Skeletal muscle satellite cell (primary cell): ENCODE measurements at regions not wholly inside any gene's neighbourhood (a gene's known extent, or its start where the extent isn't known, plus 50 kb on each side); places are given as distances from the start of the nearest gene placed in this dataset.
"Not testable (repeated sequence)": the region's sequence is repeated elsewhere in the genome, so short reads cannot be mapped to it uniquely, and the experiment has no call there.

Source experiments
- H3K27me3 ChIP-seq: 2 replicates; pipeline ENCODE4 v1.7.0; 2013; ENCODE audit warnings: low read length; ENCODE audit not compliant: control insufficient read depth, insufficient read depth
- H3K36me3 ChIP-seq: 2 replicates; pipeline ENCODE4 v1.7.0; 2013; ENCODE audit warnings: mild to moderate bottlenecking, control low read depth, low read length; ENCODE audit not compliant: insufficient read depth
- H3K4me1 ChIP-seq: 2 replicates; pipeline ENCODE4 v1.7.0; 2013; ENCODE audit warnings: low read length; ENCODE audit not compliant: control insufficient read depth, insufficient read depth
- H3K4me2 ChIP-seq: 2 replicates; pipeline ENCODE4 v1.7.0; 2013; ENCODE audit warnings: mild to moderate bottlenecking, low read length
- H3K4me3 ChIP-seq: 2 replicates; pipeline ENCODE4 v1.7.0; 2013; ENCODE audit warnings: low read length
- H3K9ac ChIP-seq: 2 replicates; pipeline ENCODE4 v1.7.0; 2013; ENCODE audit warnings: mild to moderate bottlenecking, low read depth, low read length, moderate library complexity
- H3K9me3 ChIP-seq: replicated peaks from 2 replicates; pipeline ENCODE4 v1.7.0; 2013; ENCODE audit warnings: mild to moderate bottlenecking, control low read depth, low read length

DNA sequence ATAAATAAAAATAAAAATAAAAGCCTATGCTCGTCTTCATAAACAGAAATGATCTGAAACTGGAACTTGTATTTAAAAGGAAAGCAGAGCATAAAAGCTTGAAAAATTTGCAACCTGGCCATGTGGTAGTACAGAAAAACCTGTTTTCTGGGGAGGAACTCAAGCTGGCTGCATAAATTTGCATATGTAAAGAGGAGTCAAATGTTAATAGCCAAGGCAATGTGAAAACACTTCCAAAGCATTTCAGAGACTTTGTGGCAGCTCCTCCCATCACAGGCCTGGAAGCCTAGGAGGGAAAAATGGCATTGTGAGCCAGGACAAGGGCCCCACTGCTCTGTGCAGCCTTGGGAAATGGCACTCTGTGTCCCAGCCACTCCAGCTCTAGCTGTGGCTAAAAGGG, 727.9 kb upstream of the DIAPH2 start:
- H3K4me2 ChIP-seq: no peak overlapping the region

DNA sequence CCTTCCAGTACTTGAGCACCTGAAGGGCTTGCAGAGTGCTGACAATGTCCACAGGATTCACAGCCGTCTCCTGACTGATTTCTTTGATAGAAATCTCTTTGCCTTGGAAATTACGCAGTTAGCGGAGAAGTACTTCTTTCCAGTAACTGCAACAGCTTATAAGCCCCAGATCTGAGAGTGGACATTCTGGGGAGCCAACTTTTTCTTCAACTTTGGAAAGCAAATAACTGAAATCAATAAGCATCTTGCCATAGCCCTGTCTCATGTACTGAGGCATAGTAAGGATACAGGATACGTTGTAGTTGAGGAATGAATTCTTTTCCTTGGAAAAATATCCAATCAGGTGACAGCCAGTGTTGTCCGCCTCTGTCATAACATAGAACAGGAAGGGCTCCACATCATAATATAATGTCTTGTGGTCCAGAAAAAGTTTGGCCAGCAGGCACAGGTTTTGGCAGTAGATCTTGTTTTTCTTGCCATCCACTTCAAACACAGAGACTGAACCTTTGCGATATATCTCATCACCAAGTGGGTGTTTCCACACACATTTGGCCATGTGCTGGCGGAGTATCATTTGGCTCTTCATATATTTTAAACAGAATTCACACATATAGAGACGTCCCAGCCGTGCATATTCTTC, 711.1 kb upstream of the DIAPH2 start:
- H3K27me3 ChIP-seq, H3K9ac ChIP-seq, H3K4me1 ChIP-seq, H3K36me3 ChIP-seq, H3K4me3 ChIP-seq, H3K4me2 ChIP-seq, H3K9me3 ChIP-seq: not testable (repeated sequence)

More for the DNA sequence above, 727.9 kb upstream of the DIAPH2 start:
- Histone ChIP-seq H3K27me3 (no peaks in the 10 kb centered on the region), H3K4me3 (no peak overlapping the region), H3K36me3 (no peaks in the 10 kb centered on the region), H3K9me3 (no peaks in the 10 kb centered on the region), H3K9ac (no peak overlapping the region), H3K4me1 (no peaks in the 10 kb centered on the region)

DNA sequence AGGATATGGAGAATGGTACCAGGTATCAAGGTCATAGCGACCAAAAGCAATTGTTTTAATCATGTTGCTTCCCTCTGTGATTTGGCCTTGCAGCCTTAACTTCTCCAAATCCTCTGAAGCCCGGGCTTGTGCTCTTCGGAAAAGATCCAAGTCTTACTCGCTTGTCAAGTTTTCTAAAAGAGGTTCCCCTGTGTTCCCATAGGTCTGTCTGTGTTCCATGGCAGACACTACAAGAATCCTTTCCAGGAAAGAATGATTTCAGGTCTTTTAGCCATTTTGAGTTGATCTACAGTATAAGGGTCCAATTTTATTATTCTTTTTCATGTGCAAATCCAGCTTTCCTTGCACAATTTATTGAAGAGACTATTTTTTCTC, 710.6 kb upstream of the DIAPH2 start:
- Histone ChIP-seq H3K27me3 (no peaks in the 10 kb centered on the region), H3K9ac (no peak overlapping the region), H3K4me3 (no peak overlapping the region), H3K9me3 (no peaks in the 10 kb centered on the region), H3K36me3 (no peaks in the 10 kb centered on the region), H3K4me2 (no peak overlapping the region), H3K4me1 (no peaks in the 10 kb centered on the region)

DNA sequence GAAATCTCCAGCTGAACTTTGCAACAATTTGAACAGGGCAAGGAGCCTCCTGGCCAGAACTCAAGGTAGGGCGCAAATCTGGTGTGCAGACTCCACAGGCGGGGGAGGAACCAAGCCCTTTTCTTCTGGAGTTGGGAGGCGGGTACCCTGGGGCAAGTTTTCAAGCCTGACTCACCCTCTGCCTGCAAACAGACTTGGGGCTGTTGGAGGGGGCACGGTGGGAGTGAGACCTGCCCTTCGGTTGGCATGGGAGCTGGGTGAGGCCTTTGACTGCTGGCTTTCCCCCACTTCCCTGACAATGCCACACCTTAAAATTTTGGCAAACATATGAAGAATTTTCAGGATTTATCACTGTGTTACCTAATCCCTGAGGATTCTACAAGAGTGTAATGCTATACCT, 709.8 kb upstream of the DIAPH2 start:
- no peaks in the 10 kb centered on the region for H3K27me3 ChIP-seq
- H3K9me3 ChIP-seq: no peaks in the 10 kb centered on the region
- H3K4me1 ChIP-seq: no peaks in the 10 kb centered on the region
- no peak overlapping the region for H3K4me3 ChIP-seq
- H3K36me3 ChIP-seq: no peaks in the 10 kb centered on the region
- H3K4me2 ChIP-seq: no peak overlapping the region
- no peak overlapping the region for H3K9ac ChIP-seq

DNA sequence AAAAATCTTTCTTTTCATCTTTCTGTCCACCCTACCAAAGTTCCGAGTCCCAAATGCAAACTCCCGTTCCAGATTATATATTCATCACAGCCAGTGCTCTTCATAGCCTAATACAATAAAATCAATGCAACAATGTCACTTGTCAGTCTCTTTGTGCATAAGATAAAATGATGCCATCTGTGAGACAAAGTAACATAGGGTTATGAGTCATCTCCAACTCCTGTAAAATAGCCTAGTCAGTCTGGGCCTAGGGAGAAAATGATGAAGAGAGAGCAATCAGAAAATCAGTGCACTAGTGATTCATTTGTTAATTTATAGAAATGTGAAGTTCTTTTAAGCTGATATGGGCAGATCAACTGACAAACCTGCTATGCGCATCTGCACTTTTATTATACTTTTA, 689.1 kb upstream of the DIAPH2 start:
- Histone ChIP-seq H3K36me3 (no peaks in the 10 kb centered on the region), H3K9me3 (no peaks in the 10 kb centered on the region), H3K27me3 (no peaks in the 10 kb centered on the region), H3K4me3 (no peak overlapping the region), H3K4me1 (peaks cover under 1% of the 10 kb centered on the region), H3K4me2 (no peak overlapping the region), H3K9ac (no peak overlapping the region)

DNA sequence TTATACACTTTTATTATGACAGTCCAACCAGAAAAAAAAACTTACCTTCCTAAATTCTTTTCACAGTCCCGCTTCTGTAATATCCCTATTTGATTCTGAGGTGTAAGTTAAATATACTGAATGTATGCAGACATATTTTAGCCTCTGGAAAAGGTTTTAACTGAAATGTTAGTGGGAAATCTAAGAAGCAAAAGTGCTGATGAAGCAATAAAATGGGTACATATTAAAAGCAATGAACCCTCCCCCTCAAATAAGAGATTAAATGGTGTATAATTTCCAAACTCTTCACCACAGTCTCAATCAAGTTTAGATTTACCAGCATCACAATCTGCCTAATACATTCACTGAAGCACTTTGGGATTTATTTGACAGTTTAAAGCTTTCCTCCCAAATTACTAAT, 688.3 kb upstream of the DIAPH2 start:
- H3K27me3 ChIP-seq: no peaks in the 10 kb centered on the region
- no peak overlapping the region for H3K9ac ChIP-seq
- no peak overlapping the region for H3K4me3 ChIP-seq
- no peak overlapping the region for H3K4me2 ChIP-seq
- peaks cover 7% of the 10 kb centered on the region for H3K4me1 ChIP-seq
- no peaks in the 10 kb centered on the region for H3K36me3 ChIP-seq
- no peaks in the 10 kb centered on the region for H3K9me3 ChIP-seq

DNA sequence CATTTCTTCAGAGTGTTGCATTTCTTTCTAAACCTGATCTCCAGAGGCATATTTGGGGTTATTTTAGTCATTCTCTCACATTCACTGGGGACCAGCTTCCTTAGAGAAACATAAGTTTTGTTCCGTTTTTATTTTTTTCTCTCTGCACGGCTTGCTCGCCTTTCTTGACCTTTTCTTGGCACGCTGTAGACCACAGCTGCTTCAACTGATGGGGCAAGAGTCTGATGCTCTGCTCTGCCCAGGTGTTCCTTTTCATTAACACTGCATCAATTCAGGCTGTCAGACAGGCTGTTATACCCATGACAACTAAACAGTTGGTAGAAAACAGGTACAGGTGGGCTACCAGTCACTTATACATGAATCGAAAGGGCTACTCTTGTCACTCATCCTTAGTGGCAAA, 682.2 kb upstream of the DIAPH2 start:
- Histone ChIP-seq H3K9me3 (no peaks in the 10 kb centered on the region), H3K27me3 (peaks cover 3% of the 10 kb centered on the region), H3K4me2 (peak overlapping the region; percentile 27), H3K4me1 (peaks cover 25% of the 10 kb centered on the region), H3K9ac (no peak overlapping the region), H3K36me3 (no peaks in the 10 kb centered on the region), H3K4me3 (no peak overlapping the region)

DNA sequence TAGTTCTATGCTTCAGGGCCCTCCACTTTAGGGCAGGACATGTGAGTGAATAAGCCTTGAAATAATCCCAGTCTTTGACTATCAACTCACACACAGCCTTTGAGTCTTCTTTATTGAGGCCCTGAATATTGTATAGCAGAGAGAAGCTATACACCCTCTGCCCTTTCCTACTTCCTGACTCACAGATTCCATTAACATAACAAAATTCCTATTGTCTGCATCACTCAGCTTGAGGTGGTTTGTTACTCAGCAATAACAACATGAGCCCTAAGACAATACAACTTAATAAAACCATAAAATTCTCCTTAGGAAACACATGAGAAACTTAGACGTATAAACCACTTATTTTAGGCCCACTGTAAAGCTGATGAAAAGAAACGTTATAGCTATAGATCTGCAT, 680.3 kb upstream of the DIAPH2 start:
- no peaks in the 10 kb centered on the region for H3K36me3 ChIP-seq
- no peak overlapping the region for H3K4me2 ChIP-seq
- H3K4me3 ChIP-seq: no peak overlapping the region
- H3K27me3 ChIP-seq: peaks cover 3% of the 10 kb centered on the region
- H3K9ac ChIP-seq: no peak overlapping the region
- H3K4me1 ChIP-seq: peaks cover 25% of the 10 kb centered on the region
- no peaks in the 10 kb centered on the region for H3K9me3 ChIP-seq

DNA sequence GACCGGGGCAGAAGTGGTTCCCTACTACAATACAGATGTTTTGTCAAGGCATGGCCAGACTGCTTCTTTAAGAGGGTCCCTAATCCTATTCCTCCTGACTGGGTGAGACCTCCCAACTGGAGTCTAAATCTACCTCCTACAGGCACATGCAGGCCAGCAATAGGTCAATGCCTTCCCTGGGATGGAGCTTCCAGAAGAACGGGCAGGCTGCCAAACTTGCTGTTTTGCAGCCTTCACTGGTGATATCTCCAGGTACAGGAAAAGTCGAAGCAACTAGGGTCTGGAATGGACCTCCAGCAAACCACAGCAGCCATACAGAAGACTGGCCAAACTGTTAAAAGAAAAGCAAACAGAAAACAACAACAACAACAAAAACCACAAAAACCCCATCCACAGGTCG, 678.4 kb upstream of the DIAPH2 start:
- peaks cover 3% of the 10 kb centered on the region for H3K27me3 ChIP-seq
- no peaks in the 10 kb centered on the region for H3K36me3 ChIP-seq
- no peaks in the 10 kb centered on the region for H3K9me3 ChIP-seq
- H3K4me2 ChIP-seq: no peak overlapping the region
- H3K4me1 ChIP-seq: peaks cover 19% of the 10 kb centered on the region
- no peak overlapping the region for H3K4me3 ChIP-seq
- H3K9ac ChIP-seq: no peak overlapping the region

DNA sequence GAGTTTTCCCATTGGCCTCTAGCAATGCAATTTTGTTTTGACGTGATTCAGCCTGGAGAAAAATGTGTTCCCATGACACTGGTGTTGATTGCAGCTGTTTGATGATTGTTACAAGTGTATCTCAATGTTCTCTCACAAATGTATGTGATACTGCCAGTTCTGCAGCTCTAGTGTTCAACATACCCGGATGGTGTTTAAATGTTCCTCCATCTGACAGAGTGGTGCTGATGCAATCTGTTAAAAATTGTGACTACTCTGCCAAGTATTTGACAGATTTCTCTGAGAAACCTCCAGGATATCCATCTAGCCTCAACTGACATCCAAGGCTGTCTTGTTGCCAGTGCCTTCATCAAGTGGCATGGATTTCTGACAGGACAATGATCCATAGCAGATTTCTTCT, 657.2 kb upstream of the DIAPH2 start:
- H3K4me1 ChIP-seq: no peaks in the 10 kb centered on the region
- no peaks in the 10 kb centered on the region for H3K36me3 ChIP-seq
- no peak overlapping the region for H3K9ac ChIP-seq
- H3K4me2 ChIP-seq: no peak overlapping the region
- no peak overlapping the region for H3K4me3 ChIP-seq
- H3K27me3 ChIP-seq: no peaks in the 10 kb centered on the region
- no peaks in the 10 kb centered on the region for H3K9me3 ChIP-seq

DNA sequence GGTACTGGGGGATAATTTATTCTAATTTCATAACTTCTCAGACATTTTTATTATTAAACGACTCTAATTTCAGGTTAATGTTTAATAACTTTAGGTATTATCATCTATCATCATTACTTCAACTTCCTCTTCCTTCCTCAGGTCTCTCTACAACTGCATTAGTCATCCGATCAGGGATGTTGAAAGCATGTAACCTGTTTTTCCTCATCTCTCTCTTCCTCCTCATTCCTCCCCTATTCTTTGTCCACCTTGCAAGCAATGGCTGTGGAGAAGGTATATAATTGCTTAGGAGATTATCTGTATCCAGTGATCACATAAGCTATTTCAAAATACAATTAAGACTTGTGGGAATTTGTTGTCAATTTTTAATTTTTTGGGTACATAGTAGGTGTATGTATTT, 632.6 kb upstream of the DIAPH2 start:
- Histone ChIP-seq H3K9me3 (no peaks in the 10 kb centered on the region), H3K4me2 (no peak overlapping the region)

DNA sequence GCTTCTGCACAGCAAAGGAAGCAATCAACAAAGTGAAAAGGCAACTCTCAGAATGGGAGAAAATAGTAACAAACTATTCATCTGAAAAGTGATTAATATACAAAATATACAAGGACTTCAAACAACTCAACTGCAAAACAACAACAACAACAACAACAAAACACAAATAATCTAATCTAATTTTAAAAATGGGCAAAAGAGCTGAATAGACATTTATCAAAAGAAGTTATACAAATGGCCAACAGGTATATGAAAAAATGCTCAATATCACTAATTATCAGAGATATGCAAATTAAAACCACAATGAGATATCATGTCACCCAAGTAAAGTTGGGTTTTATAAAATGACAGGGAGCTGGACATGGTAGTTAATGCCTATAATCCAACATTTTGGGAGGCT, 602.8 kb upstream of the DIAPH2 start:
- Histone ChIP-seq H3K36me3 (no peaks in the 10 kb centered on the region), H3K4me2 (no peak overlapping the region), H3K4me3 (no peak overlapping the region), H3K27me3 (no peaks in the 10 kb centered on the region), H3K9ac (no peak overlapping the region), H3K9me3 (no peaks in the 10 kb centered on the region), H3K4me1 (no peaks in the 10 kb centered on the region)

More for the DNA sequence above, 632.6 kb upstream of the DIAPH2 start:
- Histone ChIP-seq H3K4me1 (no peaks in the 10 kb centered on the region), H3K9ac (no peak overlapping the region), H3K27me3 (no peaks in the 10 kb centered on the region), H3K4me3 (no peak overlapping the region), H3K36me3 (no peaks in the 10 kb centered on the region)
